H1 (cell line): ENCODE measurements at regions not wholly inside any gene's neighbourhood (a gene's known extent, or its start where the extent isn't known, plus 50 kb on each side); places are given as distances from the start of the nearest gene placed in this dataset.
A peak's percentile ranks its signal among the peaks of the same experiment; 100 is the strongest.

Source experiments
- CTCF ChIA-PET: fragments of 300-600 bp; sonication (Branson Sonifier 250); formaldehyde crosslinking; loops from one replicate; lab custom pipeline; 2021; ENCODE audit not compliant: partially characterized antibody; lab: Charles Lee
- POLR2A ChIA-PET: fragments of 300-600 bp; sonication (Branson Sonifier 250); formaldehyde crosslinking; loops from one replicate; lab custom pipeline; 2021; ENCODE audit warnings: inconsistent platforms; ENCODE audit not compliant: partially characterized antibody; lab: Charles Lee
- DNase-seq, 2 experiments: peaks; one replicate each; pipeline versions ENCODE4 v3.0.0 to v3.0.0-alpha.2; 2010 to 2022; ENCODE audit warnings: low spot score in 2 of 2, low read depth in 1 of 2, mixed read lengths in 1 of 2
- FAIRE-seq: peaks from 2 replicates; lab custom pipeline; 2011; peaks lifted over from hg19 to GRCh38; lab: Jason Lieb, UNC
- H2AFZ ChIP-seq: 2 replicates; pipeline ENCODE4 v1.8.1; 2012; ENCODE audit warnings: low read length, inconsistent platforms
- H2AK5ac ChIP-seq: 2 replicates; pipeline ENCODE4 v1.6.1; 2013; ENCODE audit warnings: low read depth, low read length
- H2BK120ac ChIP-seq: replicated peaks from 2 replicates; pipeline ENCODE3; 2013; ENCODE audit warnings: low read depth, low read length, inconsistent platforms
- H2BK12ac ChIP-seq: 2 replicates; pipeline ENCODE4 v1.6.1; 2013; ENCODE audit warnings: low read depth, low read length
- H2BK15ac ChIP-seq: 2 replicates; pipeline ENCODE4 v1.6.1; 2013; ENCODE audit warnings: low read length
- H2BK20ac ChIP-seq: 2 replicates; pipeline ENCODE4 v1.6.1; 2013; ENCODE audit warnings: low read length
- H2BK5ac ChIP-seq: 2 replicates; pipeline ENCODE4 v1.6.1; 2013; ENCODE audit warnings: low read depth, low read length
- H3K14ac ChIP-seq: 2 replicates; pipeline ENCODE4 v1.6.1; 2013; ENCODE audit warnings: inconsistent platforms; ENCODE audit not compliant: insufficient read length
- H3K18ac ChIP-seq: 2 replicates; pipeline ENCODE4 v1.6.1; 2013; ENCODE audit warnings: low read length; ENCODE audit errors: extremely low read depth
- H3K23ac ChIP-seq: 2 replicates; pipeline ENCODE4 v1.6.1; 2013; ENCODE audit warnings: inconsistent platforms; ENCODE audit not compliant: insufficient read length
- H3K23me2 ChIP-seq: 2 replicates; pipeline ENCODE4 v1.6.1; 2013; ENCODE audit warnings: low read depth, low read length
- H3K27ac ChIP-seq: 2 replicates; pipeline ENCODE4 v1.6.1; 2011; ENCODE audit warnings: low read depth, low read length, inconsistent platforms
- H3K27me3 ChIP-seq, 4 experiments: replicated peaks in 1 of 4; 1 replicate in 1 of 4; 2 replicates in 3 of 4; pipeline versions ENCODE4 v1.6.1 to v1.8.1; 2011 to 2013; ENCODE audit warnings: low read length in 3 of 4, mild to moderate bottlenecking in 3 of 4, inconsistent platforms in 2 of 4, mixed read lengths in 2 of 4, moderate library complexity in 1 of 4; ENCODE audit not compliant: control insufficient read depth in 3 of 4, insufficient read depth in 3 of 4; ENCODE audit errors: extremely low read depth in 1 of 4
- H3K36me3 ChIP-seq, 4 experiments: 2 replicates each; pipeline versions ENCODE4 v1.6.1 to v1.8.1; 2011 to 2013; ENCODE audit warnings: mild to moderate bottlenecking in 4 of 4, low read length in 3 of 4, moderate library complexity in 2 of 4, control low read depth in 1 of 4, inconsistent platforms in 1 of 4; ENCODE audit not compliant: insufficient read depth in 4 of 4, control insufficient read depth in 2 of 4
- H3K4ac ChIP-seq: replicated peaks from 2 replicates; pipeline ENCODE3; 2013; ENCODE audit warnings: low read length, low read depth, mixed read lengths, inconsistent platforms; ENCODE audit not compliant: insufficient read length
- H3K4me1 ChIP-seq, 4 experiments: replicated peaks in 1 of 4; 1 replicate in 1 of 4; 2 replicates in 3 of 4; pipeline versions ENCODE4 v1.6.1 to v1.8.1; 2011 to 2013; ENCODE audit warnings: low read length in 3 of 4, inconsistent platforms in 2 of 4, mixed read lengths in 1 of 4; ENCODE audit not compliant: insufficient read depth in 4 of 4, control insufficient read depth in 3 of 4
- H3K4me2 ChIP-seq, 2 experiments: 2 replicates each; pipeline versions ENCODE4 v1.6.1 to v1.8.1; 2011 to 2013; ENCODE audit warnings: low read depth in 2 of 2, low read length in 2 of 2, control low read depth in 1 of 2, inconsistent platforms in 1 of 2, mild to moderate bottlenecking in 1 of 2; ENCODE audit not compliant: insufficient read depth in 1 of 2
- H3K4me3 ChIP-seq, 4 experiments: fragments of 200-600, 300-600 bp in 1 of 4; sonication (generic), shearing (Covaris generic), sonication (Bioruptor Twin) in 1 of 4; 2 replicates each; pipeline versions ENCODE4 v1.5.1 to v1.8.1; 2011 to 2016; ENCODE audit warnings: low read length in 4 of 4, low read depth in 3 of 4, control low read depth in 2 of 4, inconsistent platforms in 2 of 4, mild to moderate bottlenecking in 2 of 4, mixed read lengths in 1 of 4, moderate library complexity in 1 of 4; ENCODE audit not compliant: insufficient read depth in 2 of 4; ENCODE audit errors: extremely low read depth in 1 of 4
- H3K56ac ChIP-seq: replicated peaks from 2 replicates; pipeline ENCODE3; 2013; ENCODE audit warnings: low read depth, mild to moderate bottlenecking, mixed read lengths, low read length, inconsistent platforms; ENCODE audit not compliant: insufficient read length
- H3K79me1 ChIP-seq: 2 replicates; pipeline ENCODE4 v1.6.1; 2013; ENCODE audit warnings: low read depth, low read length, control low read depth
- H3K79me2 ChIP-seq, 2 experiments: 2 replicates each; pipeline versions ENCODE4 v1.6.1 to v1.8.1; 2012 to 2013; ENCODE audit warnings: low read length in 2 of 2, mild to moderate bottlenecking in 2 of 2, inconsistent platforms in 1 of 2; ENCODE audit not compliant: insufficient read depth in 2 of 2, control insufficient read depth in 1 of 2
- H3K9ac ChIP-seq, 4 experiments: replicated peaks in 1 of 4; 1 replicate in 1 of 4; 2 replicates in 3 of 4; pipeline versions ENCODE4 v1.6.1 to v1.8.1; 2011 to 2013; ENCODE audit warnings: low read depth in 3 of 4, low read length in 3 of 4, control low read depth in 2 of 4, mild to moderate bottlenecking in 2 of 4, moderate library complexity in 2 of 4, inconsistent platforms in 1 of 4; ENCODE audit errors: extremely low read depth in 1 of 4
- H3K9me3 ChIP-seq, 2 experiments: 2 replicates each; pipeline versions ENCODE4 v1.6.1 to v1.8.1; 2012 to 2013; ENCODE audit warnings: mild to moderate bottlenecking in 2 of 2, moderate library complexity in 2 of 2, control low read depth in 1 of 2, inconsistent platforms in 1 of 2, low read depth in 1 of 2, low read length in 1 of 2, mixed read lengths in 1 of 2; ENCODE audit not compliant: insufficient read depth in 2 of 2
- H4K20me1 ChIP-seq, 2 experiments: replicated peaks in 1 of 2; 2 replicates each; pipeline versions ENCODE3 to v1.8.1; 2011 to 2013; ENCODE audit warnings: inconsistent platforms in 2 of 2, low read length in 2 of 2, mild to moderate bottlenecking in 1 of 2; ENCODE audit not compliant: insufficient read depth in 2 of 2, control insufficient read depth in 1 of 2
- H4K5ac ChIP-seq: 2 replicates; pipeline ENCODE4 v1.6.1; 2013; ENCODE audit warnings: low read length, low read depth, mixed read lengths, inconsistent platforms; ENCODE audit not compliant: insufficient read length
- H4K8ac ChIP-seq: 2 replicates; pipeline ENCODE4 v1.8.0; 2013; ENCODE audit warnings: mild to moderate bottlenecking, moderate library complexity, low read length, inconsistent platforms; ENCODE audit not compliant: insufficient read depth; ENCODE audit errors: extremely low read depth
- H4K91ac ChIP-seq: replicated peaks from 2 replicates; pipeline ENCODE3; 2013; ENCODE audit warnings: low read length, mixed read lengths, inconsistent platforms; ENCODE audit not compliant: insufficient read length
- WGBS, 2 experiments: shearing (Covaris generic) in 1 of 2; methylation state at CpG; one replicate each; pipeline versions ENCODE4 v1.1.6 to v1.1.7; 2013 to 2015; ENCODE audit warnings: low lambda C conversion rate in 2 of 2, mixed read lengths in 2 of 2, inconsistent platforms in 1 of 2, low coverage in 1 of 2, missing lambda C conversion rate in 1 of 2; ENCODE audit not compliant: insufficient replicate concordance in 2 of 2, insufficient coverage in 1 of 2, insufficient read length in 1 of 2; ENCODE audit errors: extremely low coverage in 1 of 2, missing lambda C conversion rate in 1 of 2; 5-methylcytosine and 5-hydroxymethylcytosine counted together
- TF ChIP-seq, protein P1 (sequence below): fragments of 300-600 bp; sonication (generic); IDR thresholded peaks from 2 replicates; pipeline ENCODE4 v1.7.1; 2012; ENCODE audit warnings: low read length, moderate library complexity, mild to moderate bottlenecking, inconsistent platforms; ENCODE audit not compliant: insufficient replicate concordance

DNA sequence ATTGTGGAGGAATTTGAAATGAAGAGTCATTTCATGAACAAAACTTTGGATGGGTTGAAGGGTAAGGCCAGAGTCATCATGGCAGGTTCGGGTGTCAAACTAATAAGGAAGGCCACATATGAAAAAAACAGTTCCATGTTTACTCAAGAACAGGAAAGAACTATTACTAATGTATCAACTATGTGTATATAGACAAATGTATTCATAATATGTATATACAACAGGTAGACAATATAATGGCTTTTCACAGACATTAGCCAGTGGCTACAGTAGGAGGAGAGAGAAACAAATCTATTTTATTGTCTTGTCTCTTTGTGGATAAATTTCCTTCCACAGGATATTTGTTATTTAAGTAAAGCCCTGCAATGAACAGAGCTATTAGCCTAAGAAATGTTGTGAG lies 101.1 kb downstream of the CBLL2 start:
- Histone ChIP-seq H4K5ac (no peak overlapping the region), H3K14ac (no peak overlapping the region), H3K36me3 (no peaks in the 10 kb centered on the region), H2BK12ac (no peak overlapping the region), H3K4ac (no peak overlapping the region), H2AK5ac (no peak overlapping the region), H3K4me3 (no peak overlapping the region), H3K23me2 (no peaks in the 10 kb centered on the region), H3K56ac (no peak overlapping the region), H3K9ac (no peak overlapping the region), H3K79me1 (no peaks in the 10 kb centered on the region), H3K79me2 (no peaks in the 10 kb centered on the region), H3K9me3 (no peaks in the 10 kb centered on the region), H2BK5ac (no peak overlapping the region), H3K23ac (no peak overlapping the region), H3K27ac (no peak overlapping the region), H3K4me2 (no peak overlapping the region), H4K20me1 (no peaks in the 10 kb centered on the region), H3K4me1 (no peaks in the 10 kb centered on the region), H2BK15ac (no peak overlapping the region), H2BK20ac (no peak overlapping the region), H2AFZ (no peak overlapping the region), H4K91ac (no peak overlapping the region), H2BK120ac (no peak overlapping the region), H4K8ac (no peak overlapping the region), H3K27me3 (no peaks in the 10 kb centered on the region), H3K18ac (no peak overlapping the region)
- POLR2A ChIA-PET, result no interaction called here
- FAIRE-seq (peak; percentile 24), DNase-seq (no peak)
- CTCF ChIA-PET, result no interaction called here
- 100% methylated on average over 1 of the region's 1 CpG; no CpG with 5 or more reads in 1 of the 2 experiments for WGBS, 2 experiments
- TF ChIP-seq, protein P1, sequence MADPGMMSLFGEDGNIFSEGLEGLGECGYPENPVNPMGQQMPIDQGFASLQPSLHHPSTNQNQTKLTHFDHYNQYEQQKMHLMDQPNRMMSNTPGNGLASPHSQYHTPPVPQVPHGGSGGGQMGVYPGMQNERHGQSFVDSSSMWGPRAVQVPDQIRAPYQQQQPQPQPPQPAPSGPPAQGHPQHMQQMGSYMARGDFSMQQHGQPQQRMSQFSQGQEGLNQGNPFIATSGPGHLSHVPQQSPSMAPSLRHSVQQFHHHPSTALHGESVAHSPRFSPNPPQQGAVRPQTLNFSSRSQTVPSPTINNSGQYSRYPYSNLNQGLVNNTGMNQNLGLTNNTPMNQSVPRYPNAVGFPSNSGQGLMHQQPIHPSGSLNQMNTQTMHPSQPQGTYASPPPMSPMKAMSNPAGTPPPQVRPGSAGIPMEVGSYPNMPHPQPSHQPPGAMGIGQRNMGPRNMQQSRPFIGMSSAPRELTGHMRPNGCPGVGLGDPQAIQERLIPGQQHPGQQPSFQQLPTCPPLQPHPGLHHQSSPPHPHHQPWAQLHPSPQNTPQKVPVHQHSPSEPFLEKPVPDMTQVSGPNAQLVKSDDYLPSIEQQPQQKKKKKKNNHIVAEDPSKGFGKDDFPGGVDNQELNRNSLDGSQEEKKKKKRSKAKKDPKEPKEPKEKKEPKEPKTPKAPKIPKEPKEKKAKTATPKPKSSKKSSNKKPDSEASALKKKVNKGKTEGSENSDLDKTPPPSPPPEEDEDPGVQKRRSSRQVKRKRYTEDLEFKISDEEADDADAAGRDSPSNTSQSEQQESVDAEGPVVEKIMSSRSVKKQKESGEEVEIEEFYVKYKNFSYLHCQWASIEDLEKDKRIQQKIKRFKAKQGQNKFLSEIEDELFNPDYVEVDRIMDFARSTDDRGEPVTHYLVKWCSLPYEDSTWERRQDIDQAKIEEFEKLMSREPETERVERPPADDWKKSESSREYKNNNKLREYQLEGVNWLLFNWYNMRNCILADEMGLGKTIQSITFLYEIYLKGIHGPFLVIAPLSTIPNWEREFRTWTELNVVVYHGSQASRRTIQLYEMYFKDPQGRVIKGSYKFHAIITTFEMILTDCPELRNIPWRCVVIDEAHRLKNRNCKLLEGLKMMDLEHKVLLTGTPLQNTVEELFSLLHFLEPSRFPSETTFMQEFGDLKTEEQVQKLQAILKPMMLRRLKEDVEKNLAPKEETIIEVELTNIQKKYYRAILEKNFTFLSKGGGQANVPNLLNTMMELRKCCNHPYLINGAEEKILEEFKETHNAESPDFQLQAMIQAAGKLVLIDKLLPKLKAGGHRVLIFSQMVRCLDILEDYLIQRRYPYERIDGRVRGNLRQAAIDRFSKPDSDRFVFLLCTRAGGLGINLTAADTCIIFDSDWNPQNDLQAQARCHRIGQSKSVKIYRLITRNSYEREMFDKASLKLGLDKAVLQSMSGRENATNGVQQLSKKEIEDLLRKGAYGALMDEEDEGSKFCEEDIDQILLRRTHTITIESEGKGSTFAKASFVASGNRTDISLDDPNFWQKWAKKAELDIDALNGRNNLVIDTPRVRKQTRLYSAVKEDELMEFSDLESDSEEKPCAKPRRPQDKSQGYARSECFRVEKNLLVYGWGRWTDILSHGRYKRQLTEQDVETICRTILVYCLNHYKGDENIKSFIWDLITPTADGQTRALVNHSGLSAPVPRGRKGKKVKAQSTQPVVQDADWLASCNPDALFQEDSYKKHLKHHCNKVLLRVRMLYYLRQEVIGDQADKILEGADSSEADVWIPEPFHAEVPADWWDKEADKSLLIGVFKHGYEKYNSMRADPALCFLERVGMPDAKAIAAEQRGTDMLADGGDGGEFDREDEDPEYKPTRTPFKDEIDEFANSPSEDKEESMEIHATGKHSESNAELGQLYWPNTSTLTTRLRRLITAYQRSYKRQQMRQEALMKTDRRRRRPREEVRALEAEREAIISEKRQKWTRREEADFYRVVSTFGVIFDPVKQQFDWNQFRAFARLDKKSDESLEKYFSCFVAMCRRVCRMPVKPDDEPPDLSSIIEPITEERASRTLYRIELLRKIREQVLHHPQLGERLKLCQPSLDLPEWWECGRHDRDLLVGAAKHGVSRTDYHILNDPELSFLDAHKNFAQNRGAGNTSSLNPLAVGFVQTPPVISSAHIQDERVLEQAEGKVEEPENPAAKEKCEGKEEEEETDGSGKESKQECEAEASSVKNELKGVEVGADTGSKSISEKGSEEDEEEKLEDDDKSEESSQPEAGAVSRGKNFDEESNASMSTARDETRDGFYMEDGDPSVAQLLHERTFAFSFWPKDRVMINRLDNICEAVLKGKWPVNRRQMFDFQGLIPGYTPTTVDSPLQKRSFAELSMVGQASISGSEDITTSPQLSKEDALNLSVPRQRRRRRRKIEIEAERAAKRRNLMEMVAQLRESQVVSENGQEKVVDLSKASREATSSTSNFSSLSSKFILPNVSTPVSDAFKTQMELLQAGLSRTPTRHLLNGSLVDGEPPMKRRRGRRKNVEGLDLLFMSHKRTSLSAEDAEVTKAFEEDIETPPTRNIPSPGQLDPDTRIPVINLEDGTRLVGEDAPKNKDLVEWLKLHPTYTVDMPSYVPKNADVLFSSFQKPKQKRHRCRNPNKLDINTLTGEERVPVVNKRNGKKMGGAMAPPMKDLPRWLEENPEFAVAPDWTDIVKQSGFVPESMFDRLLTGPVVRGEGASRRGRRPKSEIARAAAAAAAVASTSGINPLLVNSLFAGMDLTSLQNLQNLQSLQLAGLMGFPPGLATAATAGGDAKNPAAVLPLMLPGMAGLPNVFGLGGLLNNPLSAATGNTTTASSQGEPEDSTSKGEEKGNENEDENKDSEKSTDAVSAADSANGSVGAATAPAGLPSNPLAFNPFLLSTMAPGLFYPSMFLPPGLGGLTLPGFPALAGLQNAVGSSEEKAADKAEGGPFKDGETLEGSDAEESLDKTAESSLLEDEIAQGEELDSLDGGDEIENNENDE, result no peak
